HuH-7 (cell line): ENCODE measurements at regions not wholly inside any gene's neighbourhood (a gene's known extent, or its start where the extent isn't known, plus 50 kb on each side); places are given as distances from the start of the nearest gene placed in this dataset.

Experiments
- DNase-seq: peaks from one replicate; pipeline ENCODE4 v3.0.0; 2011; ENCODE audit warnings: low spot score

DNA sequence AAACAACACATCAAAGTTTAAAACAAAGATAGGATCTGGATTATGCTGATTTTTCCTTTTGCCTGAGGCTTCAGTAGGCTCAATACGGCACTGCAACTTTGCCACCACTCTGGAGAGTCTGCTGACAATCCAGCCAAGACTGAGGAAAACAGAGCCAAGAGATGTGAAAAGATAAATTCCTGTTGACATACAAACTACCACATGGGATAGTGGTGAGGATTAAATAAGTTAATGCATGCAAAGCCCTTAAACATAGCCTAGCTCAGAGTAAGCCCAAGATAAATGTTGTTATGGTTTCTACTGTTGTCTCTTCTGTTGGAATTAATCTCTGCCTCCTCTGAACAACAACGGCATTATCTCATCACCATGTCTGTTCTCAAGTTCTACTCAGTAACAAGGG, 245.9 kb upstream of the LMCD1 start:
- DNase-seq = no peak

DNA sequence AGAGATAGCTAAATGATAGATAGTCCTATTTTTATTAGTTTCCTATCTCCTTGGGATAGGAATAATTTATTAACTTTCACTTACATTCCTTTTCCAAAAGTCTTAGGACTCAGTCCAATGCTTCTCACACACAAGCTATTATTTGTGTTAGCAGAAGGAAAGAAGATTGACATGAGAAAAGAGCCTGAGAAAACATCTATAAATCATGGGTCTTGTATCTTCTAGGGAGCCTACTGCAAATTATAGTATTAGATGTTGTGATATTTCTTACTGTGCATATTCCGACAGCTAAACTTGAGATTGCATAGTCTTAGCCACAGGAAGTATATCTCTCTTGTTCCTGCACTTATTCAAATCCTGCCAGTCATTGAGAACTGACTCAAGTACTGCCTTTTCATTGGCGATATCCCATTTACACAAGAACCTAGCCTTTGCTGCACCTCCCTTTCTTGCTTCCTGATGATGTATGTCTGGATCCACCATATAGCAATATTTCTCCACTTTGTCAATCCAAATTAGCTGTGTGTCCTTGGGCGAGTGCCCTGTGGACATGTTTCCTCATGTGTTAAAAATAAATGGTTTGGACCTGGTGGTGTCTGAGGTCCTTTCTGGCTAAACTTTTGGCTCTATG, 245.1 kb upstream of the LMCD1 start:
- DNase-seq = no peak

DNA sequence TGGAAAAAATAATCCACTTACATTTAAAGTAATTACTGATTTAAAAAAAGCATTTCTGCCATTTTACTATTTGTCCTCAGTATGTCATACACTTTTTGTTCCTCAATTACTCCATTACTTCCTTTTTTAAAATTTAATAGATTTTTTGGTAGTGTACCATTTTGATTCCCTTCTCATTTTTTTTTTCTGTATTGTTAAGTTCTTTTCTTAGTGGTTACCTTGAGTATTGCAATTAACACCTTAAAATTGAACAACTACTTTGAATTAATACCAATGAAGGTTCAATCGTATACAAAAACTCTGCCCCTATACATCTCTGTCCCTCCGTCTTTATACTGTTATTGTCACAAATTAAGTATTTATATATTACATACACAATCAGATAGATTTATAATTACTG, 240.6 kb upstream of the LMCD1 start:
- DNase-seq = no peak

DNA sequence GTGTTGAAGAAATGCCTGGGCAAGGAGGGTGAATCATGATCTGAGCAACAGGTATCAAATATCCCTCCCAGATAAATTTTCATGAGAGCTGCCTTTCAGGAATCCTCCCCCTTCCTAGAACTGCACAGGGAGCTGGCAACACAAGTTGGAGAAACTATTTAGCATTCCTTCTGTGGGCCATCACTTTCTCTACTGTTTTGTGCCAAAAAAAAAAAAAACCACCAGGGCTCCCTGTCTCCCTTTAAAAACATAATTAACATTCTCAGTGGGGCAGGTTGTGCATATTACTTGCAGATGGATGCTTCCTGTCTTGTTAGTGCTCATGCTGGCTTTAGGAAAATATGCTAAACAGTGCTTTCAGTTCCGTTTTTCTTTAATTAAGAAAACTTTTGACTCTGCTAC, 234.9 kb upstream of the LMCD1 start:
- no peak for DNase-seq

DNA sequence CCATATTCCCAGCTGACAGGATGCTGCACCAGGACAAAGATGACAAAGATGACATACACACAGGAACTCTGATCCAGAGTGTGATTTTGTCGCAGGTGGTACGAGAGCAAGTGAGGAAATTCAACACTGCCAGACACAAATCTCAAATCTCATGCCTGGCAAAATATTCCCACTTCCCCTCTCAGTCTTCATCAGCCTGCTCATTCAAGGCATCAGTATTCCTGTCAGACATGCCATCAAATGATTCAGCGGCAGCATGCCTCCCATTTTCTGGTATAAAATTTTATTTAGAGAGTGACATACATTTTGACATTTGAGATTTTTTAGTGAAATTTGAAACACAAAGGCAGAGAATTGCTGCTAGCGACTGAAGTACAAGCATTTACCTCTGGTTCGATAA, 228.1 kb upstream of the LMCD1 start:
- DNase-seq = no peak

DNA sequence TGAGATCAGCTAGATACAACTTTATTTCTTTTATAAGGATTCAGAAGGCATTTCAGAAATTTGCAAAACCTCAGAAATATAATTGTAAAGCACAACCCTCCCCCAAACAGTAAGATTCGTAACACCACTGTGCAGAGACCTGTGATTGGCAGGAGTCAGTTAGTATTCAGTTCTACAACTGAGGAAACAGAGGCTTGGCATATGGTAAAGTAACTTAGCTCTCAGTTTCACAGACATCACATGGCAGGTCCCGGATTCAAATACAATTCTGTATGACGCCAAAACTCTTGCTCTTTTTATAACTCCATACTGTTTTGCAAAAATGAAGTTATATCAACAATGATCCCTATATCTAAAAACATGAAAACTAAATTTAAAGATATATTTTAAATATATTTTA, 225.6 kb upstream of the LMCD1 start:
- no peak for DNase-seq

DNA sequence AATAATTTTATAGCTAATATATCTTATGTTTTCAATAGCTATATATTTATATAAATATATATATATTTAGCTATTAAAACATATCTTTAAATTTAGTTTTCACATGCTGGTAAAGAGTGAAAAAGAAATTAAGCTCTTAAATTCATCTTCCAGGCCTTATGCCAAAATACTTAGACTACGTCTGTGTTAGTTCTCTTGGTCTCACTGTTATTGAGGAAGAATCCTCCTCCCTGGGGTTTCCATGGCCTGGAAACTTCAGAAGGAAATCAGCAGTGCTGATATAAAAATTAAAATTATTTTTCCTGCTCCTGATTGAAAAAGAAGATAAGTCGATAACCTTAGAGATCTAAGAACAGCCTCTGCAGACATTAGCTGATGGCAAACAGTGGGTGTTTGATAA, 225.1 kb upstream of the LMCD1 start:
- DNase-seq = no peak

DNA sequence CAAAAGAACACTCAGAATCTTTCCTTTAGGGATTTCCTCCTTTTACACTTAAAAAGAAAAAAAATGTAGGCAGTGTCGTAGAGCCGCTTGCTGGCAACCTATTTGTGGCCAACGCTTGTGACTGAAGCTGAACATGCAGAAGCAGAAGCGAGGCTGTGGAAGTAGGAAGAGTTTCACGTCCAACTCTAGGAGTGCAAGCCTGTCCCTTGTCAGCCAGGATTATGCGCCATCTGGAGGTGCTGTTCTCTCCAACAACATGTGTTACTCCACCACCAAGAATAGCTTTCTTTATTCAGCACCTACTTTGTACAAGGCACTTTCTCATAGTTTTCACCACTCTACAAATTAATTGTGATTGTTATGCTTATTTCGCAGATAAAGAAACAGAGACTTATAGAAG, 223.2 kb upstream of the LMCD1 start:
- DNase-seq = peak; percentile 15

DNA sequence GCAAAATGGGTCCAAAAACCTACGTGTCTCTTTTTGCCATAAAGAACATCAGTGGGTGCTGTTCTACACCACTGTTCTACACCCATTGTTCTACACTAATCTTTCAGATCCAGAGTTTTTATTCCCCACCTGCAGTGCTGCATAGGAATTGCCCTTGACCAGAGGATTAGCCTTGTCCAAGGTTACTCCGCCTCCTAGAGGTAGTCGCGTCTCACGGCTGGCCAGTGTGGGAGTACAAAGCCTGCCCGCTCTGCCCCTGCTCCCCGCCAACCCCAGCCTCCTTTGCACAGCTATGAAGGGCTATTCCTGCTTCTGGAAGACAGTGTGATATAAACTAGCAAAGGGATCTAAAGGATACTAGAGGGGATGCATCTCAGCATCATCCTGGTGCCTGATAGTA, 222.1 kb upstream of the LMCD1 start:
- DNase-seq = no peak

DNA sequence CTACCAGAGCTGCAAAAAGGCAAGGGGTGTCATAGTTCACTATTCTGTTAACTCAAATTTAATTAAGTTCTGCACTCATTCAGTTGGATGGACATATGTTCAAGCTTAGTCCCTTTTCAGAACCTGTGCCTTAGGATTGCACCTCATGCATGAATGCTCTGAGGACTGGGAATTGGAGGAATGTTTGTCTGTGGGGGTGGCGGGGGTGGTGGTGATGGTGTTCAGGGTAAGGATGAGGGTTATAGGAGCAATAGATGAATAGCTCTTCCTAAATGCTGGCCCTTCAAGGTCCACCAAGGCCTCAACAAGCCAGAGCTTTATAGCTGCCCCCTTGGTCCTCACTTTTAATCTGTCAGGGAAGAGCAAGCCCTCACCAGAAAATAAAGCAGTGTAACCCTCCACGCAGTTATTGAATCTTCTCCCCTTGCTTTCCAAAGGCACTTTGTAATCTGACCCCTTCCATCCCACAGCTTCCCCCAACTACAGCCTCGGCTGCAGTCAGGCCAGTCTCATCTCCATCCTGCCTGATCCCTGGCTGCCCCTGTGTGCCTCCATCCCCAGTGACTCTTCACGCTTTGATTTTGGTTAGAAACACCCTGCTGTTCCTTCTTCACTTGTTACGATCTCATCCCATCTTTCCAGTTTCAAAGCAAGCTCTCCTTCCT, 221.6 kb upstream of the LMCD1 start:
- no peak for DNase-seq

DNA sequence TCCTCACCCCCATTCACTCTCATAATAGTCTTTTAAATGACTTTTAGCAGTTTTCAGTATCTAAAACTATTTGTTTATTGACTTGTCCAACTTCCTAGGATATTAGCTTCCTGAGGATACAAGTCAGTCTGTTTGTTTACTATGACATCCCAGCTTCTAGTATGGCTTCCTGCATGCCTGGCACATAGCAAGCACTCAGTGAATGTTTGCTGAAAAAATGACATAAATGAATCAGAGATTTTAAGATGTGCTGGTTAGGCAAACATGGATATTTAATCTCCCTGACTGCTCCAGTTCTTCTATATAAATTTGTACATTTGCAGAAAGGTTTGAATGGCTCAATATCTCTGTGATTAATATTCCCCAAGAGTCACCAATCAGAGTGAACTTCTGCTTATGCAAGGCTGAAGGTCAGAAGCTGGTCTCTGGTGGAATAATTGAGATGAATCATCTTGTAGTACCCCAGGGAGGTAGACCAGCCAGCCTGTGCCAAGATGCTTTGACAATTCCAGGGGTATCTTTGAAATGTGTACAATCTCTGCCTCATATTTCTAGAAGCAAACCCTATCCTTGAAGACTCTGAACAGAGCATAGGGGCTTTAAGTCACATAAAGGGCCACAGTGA, 219.0 kb upstream of the LMCD1 start:
- DNase-seq = no peak

DNA sequence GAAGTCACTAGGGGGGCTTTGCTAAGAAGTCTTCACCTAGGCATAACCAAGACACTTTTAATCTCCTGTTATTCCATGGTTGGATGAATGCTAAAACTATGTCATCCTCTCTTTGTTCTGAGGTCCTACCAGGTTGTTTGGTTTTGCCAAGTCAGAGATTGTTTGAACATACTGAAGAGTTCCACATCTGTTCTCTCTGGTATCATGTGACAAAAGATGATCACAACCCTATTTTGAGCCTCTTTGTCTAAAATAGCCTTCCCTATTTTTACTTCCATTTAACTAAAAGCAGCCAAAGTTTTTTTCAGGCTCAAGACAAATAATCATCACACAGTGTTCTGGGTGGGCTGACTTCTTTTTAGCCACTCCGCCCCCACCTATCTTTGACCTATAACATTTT, 218.4 kb upstream of the LMCD1 start:
- DNase-seq = no peak

DNA sequence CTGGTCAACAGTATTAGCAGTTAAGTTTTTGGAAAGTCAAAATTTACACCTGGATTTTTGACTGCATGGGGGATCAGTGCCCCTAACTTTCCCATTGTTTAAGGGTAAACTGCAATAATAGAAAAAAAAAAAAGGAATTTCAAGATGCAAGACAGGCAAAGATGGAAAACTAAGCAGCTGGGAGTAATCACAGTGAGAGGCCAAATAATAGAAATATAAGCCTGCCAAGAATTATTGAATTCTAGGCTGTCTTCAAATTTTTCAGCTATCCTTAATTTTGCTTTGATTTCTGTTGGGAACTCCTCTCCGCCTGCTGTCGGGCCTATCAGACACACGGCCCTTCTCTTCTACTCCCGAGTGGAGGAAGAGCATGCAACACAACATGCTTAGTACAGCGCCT, 215.5 kb upstream of the LMCD1 start:
- DNase-seq = no peak

DNA sequence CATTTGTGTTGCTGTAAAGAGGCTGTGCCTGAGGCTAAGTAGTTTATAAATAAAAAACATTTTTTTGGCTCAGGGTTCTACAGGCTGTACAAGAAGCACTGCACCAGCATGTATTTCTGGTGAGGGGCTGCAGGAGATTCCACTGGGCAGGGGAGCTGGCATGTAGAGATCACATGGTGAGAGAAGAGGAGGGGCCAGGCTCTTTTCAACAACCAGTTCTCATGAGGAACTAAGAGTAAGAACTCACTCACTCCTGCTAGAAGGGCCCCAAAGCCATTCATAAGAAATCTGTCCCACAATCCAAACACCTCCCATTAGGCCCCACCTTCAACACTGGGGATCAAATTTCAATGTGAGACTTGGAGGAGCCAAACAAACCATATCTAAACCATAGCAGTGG, 214.9 kb upstream of the LMCD1 start:
- no peak for DNase-seq

DNA sequence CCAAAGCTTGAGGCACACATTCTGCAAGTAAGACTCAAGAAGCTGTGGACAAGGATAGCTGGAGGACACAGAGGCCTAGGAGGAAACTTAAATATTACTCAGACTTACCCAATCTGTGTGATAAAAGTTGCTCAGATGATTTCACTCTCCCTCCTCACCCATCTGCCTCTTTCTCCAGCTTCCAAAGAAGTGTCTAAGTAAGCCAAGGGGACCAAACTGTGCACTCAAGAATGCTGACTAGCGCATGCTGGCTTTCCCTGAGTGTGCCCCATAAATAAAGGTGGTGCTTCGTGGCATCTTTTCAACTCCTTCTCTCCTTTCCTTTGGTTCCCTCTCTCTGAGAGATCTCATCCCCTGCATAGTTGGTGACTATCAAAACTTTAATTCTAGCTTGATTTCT, 211.0 kb upstream of the LMCD1 start:
- no peak for DNase-seq

DNA sequence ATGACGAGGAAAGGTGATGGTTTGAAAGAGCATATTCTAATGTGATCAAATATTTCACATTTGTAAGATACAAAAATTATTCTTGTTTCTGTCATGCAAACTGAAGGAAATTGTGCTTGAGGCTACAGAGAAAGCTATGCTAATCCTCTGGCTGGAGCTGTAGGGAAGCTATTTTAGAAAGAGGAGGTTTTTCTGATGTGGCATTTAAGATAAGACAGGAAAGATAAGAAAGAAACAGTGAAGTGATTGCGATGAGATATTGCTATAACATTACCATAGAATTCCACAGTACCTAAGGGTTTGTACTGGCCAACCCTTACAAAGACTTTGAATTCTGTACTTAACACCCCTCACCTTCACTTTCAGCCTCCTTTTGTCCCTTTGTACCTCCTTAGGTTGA, 205.2 kb upstream of the LMCD1 start:
- DNase-seq = no peak

DNA sequence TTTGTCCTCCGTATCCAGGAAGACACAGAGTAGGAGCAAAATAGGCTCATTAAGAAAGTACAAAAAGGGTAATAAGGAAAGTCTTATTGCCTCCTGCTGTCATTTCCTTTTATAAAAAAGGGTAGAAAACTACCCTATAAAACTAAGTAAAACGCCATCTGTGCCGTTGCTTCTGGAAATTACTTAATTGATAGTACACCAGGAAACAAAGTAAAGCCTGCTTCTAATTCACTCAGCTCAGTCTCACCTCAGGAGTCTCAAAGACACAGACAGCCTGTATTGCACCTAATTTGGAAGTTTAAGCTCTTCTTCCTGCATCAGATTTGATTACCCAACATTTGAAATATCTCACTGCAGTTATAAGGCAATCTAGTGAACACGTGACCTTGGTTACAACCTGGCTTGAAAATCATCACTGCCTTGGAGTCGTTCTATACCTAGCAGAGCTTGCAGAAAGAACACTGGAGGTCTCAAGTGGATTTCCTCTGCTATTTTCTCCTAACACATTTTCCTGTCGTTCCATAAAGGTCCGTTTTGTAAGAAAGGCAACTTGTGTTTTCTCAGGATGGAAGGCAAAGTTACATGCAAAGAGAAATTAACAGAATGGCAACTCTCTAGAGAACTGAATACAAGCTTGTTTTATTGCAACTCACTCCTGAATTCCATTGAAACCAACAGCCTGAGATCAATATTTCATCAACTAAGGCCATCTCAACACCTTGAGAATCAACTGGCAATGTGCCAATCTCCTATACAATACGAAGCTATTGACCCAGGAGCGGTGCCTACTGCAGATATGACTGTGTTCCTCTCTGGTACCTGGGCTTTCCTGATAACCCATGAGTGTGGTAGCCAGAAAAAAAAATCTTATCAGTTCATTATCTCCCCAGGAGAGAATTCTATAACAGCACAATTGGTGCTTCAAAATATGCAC, 203.3 kb upstream of the LMCD1 start:
- DNase-seq = no peak

DNA sequence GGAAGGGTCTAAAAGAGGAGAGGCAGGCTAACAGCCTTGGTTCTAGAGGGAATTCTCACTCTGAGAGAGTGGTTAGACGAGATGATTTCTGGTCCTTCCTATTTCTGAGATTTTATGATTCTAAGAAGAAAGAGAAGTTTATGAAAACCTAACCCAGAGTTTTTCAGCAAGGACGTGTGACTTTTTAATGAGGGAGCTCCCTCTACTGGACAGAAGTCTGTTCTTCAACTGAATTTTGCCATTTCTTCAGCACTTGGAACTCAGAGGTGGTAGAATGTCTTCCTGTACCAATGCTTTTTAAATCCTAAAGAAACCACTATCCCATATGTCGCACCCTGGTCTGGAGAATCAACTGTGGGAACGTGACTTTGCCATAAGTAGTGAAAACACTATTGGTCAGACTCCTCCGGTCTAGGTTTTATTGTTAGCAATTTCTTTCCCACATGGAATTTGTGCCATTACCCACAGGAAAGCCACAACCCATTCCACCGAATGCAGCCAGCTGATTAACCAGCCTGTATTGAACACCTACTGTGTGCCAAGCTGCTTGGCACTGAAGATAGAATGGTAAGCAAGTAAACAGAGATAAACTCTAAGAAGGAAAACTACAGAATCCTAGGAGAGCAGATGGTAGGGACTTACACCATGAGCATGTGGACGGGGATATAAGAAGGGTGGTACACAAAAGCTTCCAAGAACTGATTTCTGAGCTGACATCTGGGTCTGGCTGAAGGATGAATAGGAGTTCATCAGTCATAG, 199.5 kb upstream of the LMCD1 start:
- peak; percentile 41 for DNase-seq

DNA sequence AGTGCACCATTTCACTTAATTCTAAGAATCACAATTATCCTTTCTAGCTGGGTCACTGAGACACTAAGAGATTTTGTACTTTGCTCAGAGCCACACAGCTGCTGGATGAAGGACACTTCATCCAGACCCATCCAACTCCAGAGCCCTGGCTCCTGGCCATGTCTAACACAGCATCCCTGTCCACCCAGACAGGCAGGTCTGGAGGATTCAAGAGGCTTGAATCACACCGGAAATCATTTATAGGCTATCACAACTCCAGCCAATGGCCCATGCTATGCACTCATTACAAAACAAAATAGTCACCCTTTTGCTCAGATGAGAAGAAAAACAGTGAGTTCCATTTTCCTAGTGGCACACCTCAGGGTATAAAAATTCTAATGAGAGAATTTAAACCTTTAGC, 198.2 kb upstream of the LMCD1 start:
- DNase-seq = no peak

DNA sequence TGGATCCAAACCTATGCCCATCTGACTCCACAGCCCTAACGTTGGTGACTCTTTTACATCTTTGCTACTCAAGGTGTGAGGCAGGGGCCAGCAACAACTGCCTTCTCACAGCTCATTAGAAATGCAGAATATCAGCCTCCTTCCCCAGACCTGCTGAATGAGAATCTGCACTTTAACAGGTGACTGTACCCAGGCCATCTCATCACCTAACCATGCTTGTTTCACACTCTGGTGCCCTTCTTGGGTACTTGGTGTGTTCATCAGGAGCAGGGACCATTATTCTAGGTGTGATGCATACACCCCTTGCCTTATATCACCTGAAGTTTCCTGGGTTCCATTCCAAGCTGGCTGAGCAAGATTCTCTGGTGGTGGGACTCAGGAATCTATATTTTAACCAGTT, 196.3 kb upstream of the LMCD1 start:
- no peak for DNase-seq

DNA sequence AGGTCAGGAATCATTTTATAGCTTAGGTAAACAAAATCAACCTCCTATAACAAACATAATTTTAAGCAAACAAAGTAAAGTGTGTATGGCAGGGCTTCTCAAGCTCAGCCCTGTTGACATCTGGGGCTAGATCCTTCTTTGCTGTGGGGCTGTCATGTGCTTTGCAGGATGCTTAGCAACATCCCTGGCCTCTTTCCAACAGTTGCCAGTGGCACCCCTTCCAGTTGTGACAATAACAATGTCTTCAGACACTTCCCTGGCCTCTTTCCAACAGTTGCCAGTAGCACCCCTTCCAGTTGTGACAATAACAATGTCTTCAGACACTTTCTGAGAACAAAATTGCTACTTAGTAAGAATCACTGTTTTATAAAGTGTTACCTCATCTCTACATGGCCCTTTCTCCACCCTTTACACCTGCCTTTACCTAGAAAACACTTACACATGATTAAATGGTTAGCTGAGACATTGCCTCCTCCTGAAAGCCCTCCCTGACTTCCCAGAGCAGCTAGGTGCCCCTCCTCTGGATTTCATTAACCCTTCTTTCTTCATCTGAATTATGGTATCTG, 194.0 kb upstream of the LMCD1 start:
- DNase-seq = no peak

DNA sequence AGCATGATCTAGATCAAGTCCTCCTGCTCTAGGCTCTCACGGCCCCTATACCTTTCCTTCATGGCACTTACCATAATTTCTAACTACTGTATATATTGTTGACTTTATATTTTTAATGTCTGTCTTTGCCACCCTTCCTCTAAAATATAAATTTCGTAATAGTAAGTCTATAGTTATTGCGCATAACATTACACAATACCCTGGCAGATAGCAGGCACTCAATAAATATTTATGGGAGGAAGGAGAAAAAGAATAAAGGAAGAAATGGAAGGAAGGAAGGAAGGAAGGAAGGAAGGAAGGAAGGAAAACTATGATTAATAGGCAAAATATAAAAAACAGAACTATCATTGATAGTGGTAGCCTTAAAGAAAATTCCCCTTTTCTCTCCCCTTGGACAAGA, 190.3 kb upstream of the LMCD1 start:
- no peak for DNase-seq
